SW 1271 (cell line): ENCODE measurements at regions not wholly inside any gene's neighbourhood (a gene's known extent, or its start where the extent isn't known, plus 50 kb on each side); places are given as distances from the start of the nearest gene placed in this dataset.

Experiments used
- DNase-seq, 2 experiments: peaks; one replicate each; lab custom pipeline; 2025; lab: John Stamatoyannopoulos, UW

DNA sequence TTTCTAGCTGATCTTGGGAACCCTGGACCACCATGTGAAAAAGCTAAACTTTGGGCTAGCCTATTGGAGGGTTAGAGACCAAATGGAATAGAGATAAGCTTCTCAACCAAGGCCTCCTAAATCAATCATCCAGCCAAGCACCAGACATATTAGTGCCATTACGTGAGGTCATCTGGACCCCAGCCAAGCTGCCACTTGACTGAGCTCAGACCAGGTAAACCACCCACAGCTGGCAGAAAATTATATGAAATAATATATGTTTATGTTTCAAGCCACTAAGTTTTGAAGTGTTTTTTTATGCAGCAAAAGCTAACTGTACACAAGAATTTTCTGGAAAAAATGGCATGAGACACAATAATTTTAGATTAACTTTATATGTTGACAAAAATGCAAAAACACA is 82.6 kb upstream of the PCGF5 start:
- DNase-seq, result no peak

GRCh38 chr10:91140995-91141549 is 79.4 kb upstream of the PCGF5 start:
- DNase-seq, result no peak

GRCh38 chr10:91144961-91145360 is 75.5 kb upstream of the PCGF5 start:
- no peak for DNase-seq

DNA sequence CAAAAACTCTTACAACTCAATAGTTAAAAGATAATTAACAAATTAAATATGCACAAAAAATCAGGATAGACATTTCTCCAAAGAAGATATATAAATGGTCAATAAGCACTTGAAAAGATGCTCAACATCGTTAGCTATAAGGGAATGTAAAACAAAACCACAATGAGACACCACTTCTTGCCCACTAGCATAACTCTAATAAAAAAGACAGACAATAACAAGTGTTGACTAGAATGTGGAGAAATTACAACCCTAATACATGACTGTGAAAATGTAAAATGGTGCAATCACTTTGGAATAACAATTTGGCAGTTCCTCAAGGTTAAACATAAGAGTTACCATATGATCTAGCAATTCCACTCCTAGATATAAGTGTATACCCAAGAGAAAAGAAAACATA is 74.3 kb upstream of the PCGF5 start:
- no peak for DNase-seq

GRCh38 chr10:91149550-91149949 is 70.9 kb upstream of the PCGF5 start:
- DNase-seq, result no peak

GRCh38 chr10:91150631-91151030 is 69.8 kb upstream of the PCGF5 start:
- DNase-seq, result no peak

- no peak for DNase-seq
Observed at GRCh38 chr10:91153508-91153907, 67.0 kb upstream of the PCGF5 start.

- DNase-seq, result no peak
Observed at GRCh38 chr10:91154842-91155241, 65.6 kb upstream of the PCGF5 start.

GRCh38 chr10:91156196-91156595 is 64.3 kb upstream of the PCGF5 start:
- DNase-seq, result no peak

DNA sequence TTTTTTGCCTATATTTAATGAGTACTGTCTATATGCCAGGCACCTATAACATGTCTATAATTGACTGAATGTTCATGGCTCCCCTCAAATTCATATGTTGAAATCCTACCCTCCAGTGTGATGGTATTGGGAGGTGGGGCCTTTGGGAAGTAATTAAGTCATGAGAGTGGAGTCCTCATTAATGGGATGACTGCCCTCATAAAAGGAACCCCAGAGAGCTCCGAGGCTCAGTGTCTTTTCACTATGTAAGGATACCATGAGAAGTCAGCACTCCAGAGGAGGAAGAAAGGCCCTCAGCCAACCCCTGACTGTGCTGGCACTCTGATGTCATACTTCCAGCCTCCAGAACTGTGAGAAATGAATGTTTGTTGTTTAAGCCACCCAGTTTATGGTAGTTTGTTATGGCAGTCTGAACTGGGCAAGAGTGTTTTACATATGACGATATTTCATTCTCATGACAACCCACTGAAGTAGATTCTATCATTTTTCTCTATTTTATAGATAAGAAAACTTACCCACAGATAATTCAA is 61.1 kb upstream of the PCGF5 start:
- no peak for DNase-seq

DNA sequence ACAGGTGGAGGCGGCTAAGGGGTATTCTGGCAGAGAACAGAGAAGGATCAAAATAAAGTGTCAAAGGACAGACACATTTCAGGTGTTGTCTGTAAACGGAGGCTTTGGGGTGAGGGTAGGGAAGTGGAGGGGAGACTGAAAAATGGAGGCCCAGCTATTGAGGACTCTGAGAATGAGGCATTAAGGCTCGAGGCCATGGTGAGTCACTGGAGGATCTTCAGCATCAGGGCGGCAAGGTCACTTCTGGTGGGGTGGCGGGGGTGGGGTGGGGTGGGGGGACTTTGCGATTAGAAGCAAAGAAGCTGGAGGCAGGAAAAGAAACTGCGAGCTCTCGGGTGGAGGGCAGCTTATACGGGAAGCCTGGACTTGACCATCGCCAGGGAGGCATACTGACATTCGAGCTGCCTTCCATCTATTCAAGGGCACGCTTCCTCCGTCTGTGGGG is 58.4 kb upstream of the PCGF5 start:
- DNase-seq, result no peak

- peak in 1 of 2 experiments; percentile 13 for DNase-seq
Observed at GRCh38 chr10:91162495-91163268, 57.8 kb upstream of the PCGF5 start.

- DNase-seq, result peak in 1 of 2 experiments; percentile 4
Observed at GRCh38 chr10:91163269-91163868, 57.1 kb upstream of the PCGF5 start.

DNA sequence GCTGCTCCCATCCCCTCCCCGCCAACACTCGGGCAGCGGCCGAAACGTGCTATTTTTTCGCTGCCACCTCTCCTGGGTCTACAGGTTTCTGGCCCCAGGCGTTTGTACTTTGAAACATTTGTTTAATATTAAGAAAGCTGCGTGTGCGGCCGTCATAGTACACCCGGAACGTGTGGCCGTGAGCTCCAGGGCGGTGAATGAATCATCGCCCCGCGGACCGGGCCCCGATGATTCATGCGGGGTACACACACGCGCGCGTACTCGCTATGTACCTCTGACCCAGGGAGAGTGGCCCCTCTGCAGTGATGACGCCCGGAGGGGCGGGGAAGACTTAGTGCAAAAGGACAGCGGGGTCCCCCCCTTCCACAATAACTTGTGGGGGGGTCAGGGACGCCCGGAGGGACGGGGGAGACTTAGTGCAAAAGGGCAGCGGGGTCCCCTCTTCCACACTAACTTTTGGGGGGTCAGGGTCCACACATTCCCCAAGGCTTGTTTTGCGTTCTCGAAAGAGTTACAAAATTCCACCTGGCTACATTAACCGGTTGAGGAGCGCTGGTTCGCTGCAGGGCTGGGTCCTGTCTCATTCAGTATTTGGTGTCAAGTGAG is 56.5 kb upstream of the PCGF5 start:
- DNase-seq, result peak in 1 of 2 experiments; percentile 17

GRCh38 chr10:91164520-91165065 is 55.9 kb upstream of the PCGF5 start:
- no peak for DNase-seq

DNA sequence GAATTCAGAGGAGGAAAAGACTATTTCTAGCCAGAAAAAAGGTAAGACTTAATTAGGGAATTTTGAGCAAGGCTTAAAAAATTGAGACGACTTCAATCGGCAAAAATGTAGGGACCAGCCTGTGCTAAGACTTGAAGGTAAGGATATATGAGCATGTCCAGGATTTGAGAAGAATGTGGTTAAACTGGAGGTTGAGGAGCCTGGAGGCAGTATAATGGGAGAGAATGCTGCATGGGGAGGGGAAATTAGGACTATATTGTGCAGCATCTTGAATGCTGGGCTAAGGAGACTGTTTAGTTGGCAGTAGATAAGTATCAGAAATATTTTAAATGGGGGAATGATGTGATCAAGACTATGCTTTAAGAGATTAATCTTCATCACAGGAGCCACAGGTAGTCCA is 53.1 kb upstream of the PCGF5 start:
- DNase-seq, result no peak

DNA sequence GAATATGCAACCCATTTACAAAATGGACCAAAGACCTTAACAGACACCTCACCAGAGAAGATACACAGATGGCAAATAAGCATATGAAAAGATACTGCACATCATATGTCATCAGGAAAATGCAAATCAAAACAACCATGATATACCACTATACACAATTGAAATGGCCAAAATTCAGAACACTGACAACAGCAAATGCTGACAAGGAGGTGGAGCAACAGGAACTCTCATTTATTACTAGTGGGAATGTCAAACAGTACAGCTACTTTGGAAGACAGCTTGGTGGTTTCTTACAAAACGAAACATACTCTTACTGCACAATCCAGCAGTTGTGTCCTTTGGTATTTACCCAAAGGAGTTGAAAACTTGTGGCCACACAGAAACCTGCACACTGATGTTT is 50.0 kb upstream of the PCGF5 start:
- no peak for DNase-seq
